ENCODE measurements at regions not wholly inside any gene's neighbourhood (a gene's known extent, or its start where the extent isn't known, plus 50 kb on each side); places are given as distances from the start of the nearest gene placed in this dataset.

GRCh38 chr11:112369374-112369773 lies 108.7 kb upstream of the PLET1 start:
- Histone ChIP-seq H3K36me3 (ENCODE audit: control insufficient read depth, insufficient read depth, low read length) (no peaks in the 10 kb centered on the region), H3K9me3 (ENCODE audit: control insufficient read depth, low read length) (no peaks in the 10 kb centered on the region), H3K27me3 (ENCODE audit: control insufficient read depth, insufficient read depth, low read length, poor library complexity, severe bottlenecking) (no peaks in the 10 kb centered on the region), H3K27ac (ENCODE audit: insufficient read depth, low read depth, low read length, poor library complexity, severe bottlenecking) (no peak overlapping the region), H3K4me1 (ENCODE audit: control insufficient read depth, insufficient read depth, low read length) (no peaks in the 10 kb centered on the region), H3K4me3 (ENCODE audit: insufficient read depth, low read depth, low read length) (no peak overlapping the region)
- WGBS, 2 experiments = 79 to 96% methylated on average over 1 of the region's 1 CpG

- Histone ChIP-seq H3K4me1 (ENCODE audit: control insufficient read depth, insufficient read depth, low read length) (no peaks in the 10 kb centered on the region), H3K27ac (ENCODE audit: insufficient read depth, low read depth, low read length, poor library complexity, severe bottlenecking) (no peak overlapping the region), H3K4me3 (ENCODE audit: insufficient read depth, low read depth, low read length) (no peak overlapping the region), H3K27me3 (ENCODE audit: control insufficient read depth, insufficient read depth, low read length, poor library complexity, severe bottlenecking) (no peaks in the 10 kb centered on the region), H3K36me3 (ENCODE audit: control insufficient read depth, insufficient read depth, low read length) (no peaks in the 10 kb centered on the region), H3K9me3 (ENCODE audit: control insufficient read depth, low read length) (no peaks in the 10 kb centered on the region)
- 88 to 90% methylated on average over 5 of the region's 5 CpGs for WGBS, 2 experiments
Measured at GRCh38 chr11:112369916-112370315, 109.3 kb upstream of the PLET1 start.

GRCh38 chr11:112374486-112375140 lies 114.0 kb upstream of the PLET1 start:
- Histone ChIP-seq H3K27me3 (ENCODE audit: control insufficient read depth, insufficient read depth, low read length, poor library complexity, severe bottlenecking) (no peaks in the 10 kb centered on the region), H3K36me3 (ENCODE audit: control insufficient read depth, insufficient read depth, low read length) (no peaks in the 10 kb centered on the region), H3K4me1 (ENCODE audit: control insufficient read depth, insufficient read depth, low read length) (no peaks in the 10 kb centered on the region), H3K4me3 (ENCODE audit: insufficient read depth, low read depth, low read length) (no peak overlapping the region), H3K9me3 (ENCODE audit: control insufficient read depth, low read length) (no peaks in the 10 kb centered on the region), H3K27ac (ENCODE audit: insufficient read depth, low read depth, low read length, poor library complexity, severe bottlenecking) (no peak overlapping the region)
- 90 to 95% methylated on average over 9 of the region's 9 CpGs for WGBS, 2 experiments

- Histone ChIP-seq H3K27me3 (ENCODE audit: control insufficient read depth, insufficient read depth, low read length, poor library complexity, severe bottlenecking) (no peaks in the 10 kb centered on the region), H3K9me3 (ENCODE audit: control insufficient read depth, low read length) (no peaks in the 10 kb centered on the region), H3K36me3 (ENCODE audit: control insufficient read depth, insufficient read depth, low read length) (no peaks in the 10 kb centered on the region), H3K4me1 (ENCODE audit: control insufficient read depth, insufficient read depth, low read length) (no peaks in the 10 kb centered on the region), H3K4me3 (ENCODE audit: insufficient read depth, low read depth, low read length) (no peak overlapping the region), H3K27ac (ENCODE audit: insufficient read depth, low read depth, low read length, poor library complexity, severe bottlenecking) (no peak overlapping the region)
- WGBS, 2 experiments = 92 to 93% methylated on average over 4 of the region's 4 CpGs
Measured at GRCh38 chr11:112377946-112378345, 117.3 kb upstream of the PLET1 start.

GRCh38 chr11:112380464-112380863 lies 119.8 kb upstream of the PLET1 start:
- Histone ChIP-seq H3K27ac (ENCODE audit: insufficient read depth, low read depth, low read length, poor library complexity, severe bottlenecking) (no peak overlapping the region), H3K36me3 (ENCODE audit: control insufficient read depth, insufficient read depth, low read length) (no peaks in the 10 kb centered on the region), H3K4me1 (ENCODE audit: control insufficient read depth, insufficient read depth, low read length) (no peaks in the 10 kb centered on the region), H3K4me3 (ENCODE audit: insufficient read depth, low read depth, low read length) (no peak overlapping the region), H3K27me3 (ENCODE audit: control insufficient read depth, insufficient read depth, low read length, poor library complexity, severe bottlenecking) (no peaks in the 10 kb centered on the region), H3K9me3 (ENCODE audit: control insufficient read depth, low read length) (no peaks in the 10 kb centered on the region)
- WGBS, 2 experiments = 96 to 97% methylated on average over 9 of the region's 9 CpGs

- no peaks in the 10 kb centered on the region for H3K4me1 ChIP-seq (ENCODE audit: control insufficient read depth, insufficient read depth, low read length)
- WGBS, 2 experiments = 89 to 93% methylated on average over 5 of the region's 5 CpGs
- H3K9me3 ChIP-seq (ENCODE audit: control insufficient read depth, low read length) = no peaks in the 10 kb centered on the region
- H3K27ac ChIP-seq (ENCODE audit: insufficient read depth, low read depth, low read length, poor library complexity, severe bottlenecking) = no peak overlapping the region
- H3K4me3 ChIP-seq (ENCODE audit: insufficient read depth, low read depth, low read length) = no peak overlapping the region
- H3K27me3 ChIP-seq (ENCODE audit: control insufficient read depth, insufficient read depth, low read length, poor library complexity, severe bottlenecking) = no peaks in the 10 kb centered on the region
- H3K36me3 ChIP-seq (ENCODE audit: control insufficient read depth, insufficient read depth, low read length) = no peaks in the 10 kb centered on the region
Measured at GRCh38 chr11:112381578-112381977, 120.9 kb upstream of the PLET1 start.

GRCh38 chr11:112382561-112382960 lies 121.9 kb upstream of the PLET1 start:
- Histone ChIP-seq H3K27me3 (ENCODE audit: control insufficient read depth, insufficient read depth, low read length, poor library complexity, severe bottlenecking) (no peaks in the 10 kb centered on the region), H3K4me3 (ENCODE audit: insufficient read depth, low read depth, low read length) (no peak overlapping the region), H3K4me1 (ENCODE audit: control insufficient read depth, insufficient read depth, low read length) (no peaks in the 10 kb centered on the region), H3K27ac (ENCODE audit: insufficient read depth, low read depth, low read length, poor library complexity, severe bottlenecking) (no peak overlapping the region), H3K9me3 (ENCODE audit: control insufficient read depth, low read length) (no peaks in the 10 kb centered on the region), H3K36me3 (ENCODE audit: control insufficient read depth, insufficient read depth, low read length) (no peaks in the 10 kb centered on the region)
- 73 to 81% methylated on average over 5 of the region's 5 CpGs for WGBS, 2 experiments

- no peak overlapping the region for H3K27ac ChIP-seq (ENCODE audit: insufficient read depth, low read depth, low read length, poor library complexity, severe bottlenecking)
Measured at GRCh38 chr11:112388496-112388895, 127.8 kb upstream of the PLET1 start.

GRCh38 chr11:112391086-112391485 lies 130.4 kb upstream of the PLET1 start:
- H3K36me3 ChIP-seq (ENCODE audit: control insufficient read depth, insufficient read depth, low read length) = no peaks in the 10 kb centered on the region
- no peaks in the 10 kb centered on the region for H3K27me3 ChIP-seq (ENCODE audit: control insufficient read depth, insufficient read depth, low read length, poor library complexity, severe bottlenecking)
- H3K4me3 ChIP-seq (ENCODE audit: insufficient read depth, low read depth, low read length) = no peak overlapping the region
- no peaks in the 10 kb centered on the region for H3K4me1 ChIP-seq (ENCODE audit: control insufficient read depth, insufficient read depth, low read length)
- no peaks in the 10 kb centered on the region for H3K9me3 ChIP-seq (ENCODE audit: control insufficient read depth, low read length)
- no peak overlapping the region for H3K27ac ChIP-seq (ENCODE audit: insufficient read depth, low read depth, low read length, poor library complexity, severe bottlenecking)
- 44 to 45% methylated on average over 2 of the region's 2 CpGs for WGBS, 2 experiments

More at GRCh38 chr11:112388496-112388895, 127.8 kb upstream of the PLET1 start:
- no peaks in the 10 kb centered on the region for H3K27me3 ChIP-seq (ENCODE audit: control insufficient read depth, insufficient read depth, low read length, poor library complexity, severe bottlenecking)
- no peaks in the 10 kb centered on the region for H3K9me3 ChIP-seq (ENCODE audit: control insufficient read depth, low read length)
- no peaks in the 10 kb centered on the region for H3K36me3 ChIP-seq (ENCODE audit: control insufficient read depth, insufficient read depth, low read length)
- no peaks in the 10 kb centered on the region for H3K4me1 ChIP-seq (ENCODE audit: control insufficient read depth, insufficient read depth, low read length)
- H3K4me3 ChIP-seq (ENCODE audit: insufficient read depth, low read depth, low read length) = no peak overlapping the region

- H3K36me3 ChIP-seq (ENCODE audit: control insufficient read depth, insufficient read depth, low read length) = no peaks in the 10 kb centered on the region
- H3K4me1 ChIP-seq (ENCODE audit: control insufficient read depth, insufficient read depth, low read length) = no peaks in the 10 kb centered on the region
- 90 to 93% methylated on average over 5 of the region's 5 CpGs for WGBS, 2 experiments
- no peak overlapping the region for H3K27ac ChIP-seq (ENCODE audit: insufficient read depth, low read depth, low read length, poor library complexity, severe bottlenecking)
- no peaks in the 10 kb centered on the region for H3K27me3 ChIP-seq (ENCODE audit: control insufficient read depth, insufficient read depth, low read length, poor library complexity, severe bottlenecking)
- no peak overlapping the region for H3K4me3 ChIP-seq (ENCODE audit: insufficient read depth, low read depth, low read length)
- no peaks in the 10 kb centered on the region for H3K9me3 ChIP-seq (ENCODE audit: control insufficient read depth, low read length)
Measured at GRCh38 chr11:112392904-112393303, 132.2 kb upstream of the PLET1 start.

GRCh38 chr11:112394304-112394703 lies 133.6 kb upstream of the PLET1 start:
- 93% methylated on average over 3 of the region's 3 CpGs for WGBS, 2 experiments
- H3K27ac ChIP-seq (ENCODE audit: insufficient read depth, low read depth, low read length, poor library complexity, severe bottlenecking) = no peak overlapping the region
- H3K4me1 ChIP-seq (ENCODE audit: control insufficient read depth, insufficient read depth, low read length) = no peaks in the 10 kb centered on the region
- H3K27me3 ChIP-seq (ENCODE audit: control insufficient read depth, insufficient read depth, low read length, poor library complexity, severe bottlenecking) = no peaks in the 10 kb centered on the region
- no peak overlapping the region for H3K4me3 ChIP-seq (ENCODE audit: insufficient read depth, low read depth, low read length)
- H3K9me3 ChIP-seq (ENCODE audit: control insufficient read depth, low read length) = no peaks in the 10 kb centered on the region
- no peaks in the 10 kb centered on the region for H3K36me3 ChIP-seq (ENCODE audit: control insufficient read depth, insufficient read depth, low read length)
